Kidney capillary endothelial cell (primary cell): ENCODE measurements at regions not wholly inside any gene's neighbourhood (a gene's known extent, or its start where the extent isn't known, plus 50 kb on each side); places are given as distances from the start of the nearest gene placed in this dataset.

ENCODE experiments used
- DNase-seq: peaks from one replicate; pipeline ENCODE4 v3.0.0-alpha.2; 2018; ENCODE audit warnings: low spot score

GRCh38 chr3:170730071-170730812 lies 139.8 kb downstream of the RPL22L1 start:
- no peak for DNase-seq

- DNase-seq: no peak
Measured at GRCh38 chr3:170728181-170728580, 141.8 kb downstream of the RPL22L1 start.

DNA sequence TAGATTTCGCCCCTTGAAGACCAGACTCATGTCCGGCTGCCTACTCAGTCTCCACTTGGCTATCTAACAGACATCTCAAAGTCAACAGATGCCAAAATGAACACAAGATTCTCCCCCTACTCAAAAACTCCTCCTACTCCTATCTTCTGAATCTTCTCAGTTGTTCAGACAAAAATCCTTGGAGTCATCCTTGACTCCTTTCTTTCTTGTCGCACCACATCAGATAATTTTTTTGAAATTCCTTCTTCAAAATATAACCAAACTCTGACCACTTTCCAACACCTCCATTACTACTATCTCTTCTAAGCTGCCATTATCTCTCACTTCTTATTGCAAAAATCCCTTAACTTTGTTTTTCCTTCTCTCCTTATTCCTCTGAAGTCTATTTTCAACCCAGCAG lies 141.9 kb upstream of the SLC7A14 start:
- no peak for DNase-seq

- DNase-seq: peak; percentile 56
Measured at GRCh38 chr3:170726976-170727661, 141.2 kb upstream of the SLC7A14 start.

DNA sequence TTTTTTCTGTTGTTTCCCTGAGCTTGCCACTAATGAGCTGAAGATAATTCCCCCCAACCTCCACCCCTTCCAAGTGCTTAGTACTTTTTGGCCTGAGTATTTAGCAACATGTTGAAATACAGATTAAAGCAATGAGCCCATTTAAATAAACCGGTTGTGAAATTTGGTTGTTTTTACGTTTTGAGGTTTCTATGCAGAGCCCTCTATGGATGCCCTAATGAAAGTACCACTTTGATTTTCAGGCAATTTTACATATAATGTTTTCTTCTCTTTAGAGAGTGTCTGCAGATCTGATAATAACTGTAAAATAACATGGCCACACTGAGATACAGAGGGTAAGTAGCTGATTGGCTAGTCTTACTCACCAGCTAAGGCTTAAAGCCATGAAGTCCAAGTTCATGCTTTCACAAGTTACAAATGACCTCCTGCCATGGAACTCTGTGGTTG lies 139.4 kb upstream of the SLC7A14 start:
- DNase-seq: no peak

- DNase-seq: no peak
Measured at GRCh38 chr3:170724599-170725280, 138.9 kb upstream of the SLC7A14 start.

DNA sequence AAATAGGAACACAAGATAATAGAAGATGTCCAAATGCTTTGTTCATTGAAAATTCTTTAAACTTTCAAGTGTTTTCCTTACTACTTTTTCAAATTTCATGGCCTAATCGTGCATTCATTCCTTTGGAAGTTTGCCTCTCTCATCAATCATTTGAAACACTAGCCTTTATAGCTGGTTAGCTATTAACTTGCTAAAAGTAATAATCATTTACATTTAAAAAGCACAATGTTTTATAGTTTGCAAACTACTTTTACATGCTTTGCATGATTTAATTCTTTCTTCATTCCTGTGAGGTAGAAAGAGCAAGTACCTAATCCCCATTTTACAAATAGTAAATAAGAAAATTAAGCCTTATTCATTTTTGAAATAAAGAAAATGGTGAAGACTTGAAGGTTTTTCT lies 137.4 kb upstream of the SLC7A14 start:
- no peak for DNase-seq

GRCh38 chr3:170721563-170721962 lies 135.7 kb upstream of the SLC7A14 start:
- DNase-seq: no peak

- DNase-seq: no peak
Measured at GRCh38 chr3:170719300-170719699, 133.4 kb upstream of the SLC7A14 start.

DNA sequence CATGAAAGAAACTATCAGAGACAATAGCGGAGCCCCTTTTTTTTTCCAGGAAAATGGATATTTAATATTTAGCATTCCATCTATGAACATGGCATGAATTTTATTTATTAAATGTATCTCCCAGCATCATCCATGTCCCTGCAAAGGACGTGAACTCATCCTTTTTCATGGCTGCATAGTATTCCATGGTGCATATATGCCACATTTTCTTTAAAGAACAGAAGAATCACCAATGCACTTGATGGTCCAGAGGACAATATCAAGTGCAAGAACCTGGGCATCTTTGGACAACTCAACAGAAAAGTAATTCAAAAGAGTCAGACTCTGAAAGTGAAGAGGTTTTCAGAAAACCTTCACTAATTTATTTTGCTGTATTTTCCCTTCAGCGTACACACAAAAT lies 133.0 kb upstream of the SLC7A14 start:
- DNase-seq: no peak

GRCh38 chr3:170717410-170718402 lies 131.8 kb upstream of the SLC7A14 start:
- DNase-seq: no peak

GRCh38 chr3:170716172-170716805 lies 130.4 kb upstream of the SLC7A14 start:
- DNase-seq: no peak

- no peak for DNase-seq
Measured at GRCh38 chr3:170714562-170715535, 129.0 kb upstream of the SLC7A14 start.

- DNase-seq: no peak
Measured at GRCh38 chr3:170714122-170714521, 128.2 kb upstream of the SLC7A14 start.

DNA sequence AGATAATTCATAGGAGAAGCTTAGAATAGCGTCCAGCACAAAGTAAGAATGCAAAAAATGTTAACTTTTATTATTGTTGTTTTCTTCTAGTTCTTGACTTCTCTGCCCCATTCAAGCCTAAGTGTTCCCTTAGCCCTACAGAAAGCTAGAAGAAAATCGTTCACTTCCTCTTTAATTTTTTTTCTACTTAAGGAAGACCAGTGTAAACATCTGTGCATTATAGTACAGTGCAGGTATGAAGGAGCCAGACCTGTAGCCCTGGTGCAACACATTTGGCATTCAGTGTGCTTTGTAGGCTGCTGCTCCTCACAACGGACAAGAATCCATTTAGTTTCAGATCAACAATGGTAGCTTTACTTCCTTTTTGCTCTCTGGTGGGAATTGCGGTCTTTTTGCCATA lies 127.8 kb upstream of the SLC7A14 start:
- no peak for DNase-seq

GRCh38 chr3:170712798-170713197 lies 126.9 kb upstream of the SLC7A14 start:
- no peak for DNase-seq

- DNase-seq: no peak
Measured at GRCh38 chr3:170712336-170712735, 126.5 kb upstream of the SLC7A14 start.

GRCh38 chr3:170711786-170712185 lies 125.9 kb upstream of the SLC7A14 start:
- DNase-seq: no peak

DNA sequence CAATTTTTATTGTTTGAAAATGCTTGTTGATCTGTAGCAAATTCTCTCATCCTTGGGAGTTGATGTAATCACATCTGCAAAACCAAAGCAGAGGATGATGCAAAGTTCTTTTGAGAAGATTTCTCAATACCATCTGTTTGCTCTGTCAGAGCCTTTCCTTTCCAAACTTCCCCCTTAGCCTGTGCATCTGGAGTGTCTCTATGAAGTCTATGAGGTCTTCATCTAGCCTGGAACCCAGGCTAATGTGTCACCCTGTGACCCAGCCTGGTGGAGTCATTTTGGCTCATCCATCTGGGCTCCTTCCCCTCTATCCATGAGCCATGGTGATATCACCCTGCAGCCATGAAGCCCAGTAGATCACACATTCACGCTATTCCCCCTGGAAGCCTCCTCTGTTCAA lies 123.2 kb upstream of the SLC7A14 start:
- no peak for DNase-seq

- DNase-seq: no peak
Measured at GRCh38 chr3:170707899-170708298, 122.0 kb upstream of the SLC7A14 start.
